Gastrocnemius medialis (tissue), 4 donors: ENCODE measurements at regions not wholly inside any gene's neighbourhood (a gene's known extent, or its start where the extent isn't known, plus 50 kb on each side); places are given as distances from the start of the nearest gene placed in this dataset.
"Not testable (repeated sequence)": the region's sequence is repeated elsewhere in the genome, so short reads cannot be mapped to it uniquely, and the experiment has no call there.

Source experiments
- ATAC-seq, 2 donors: fragments of 150-250 bp; one replicate each; pipeline ENCODE4 v1.9.1; 2016
- DNase-seq, 2 donors: peaks; one replicate each; pipeline ENCODE4 v3.0.0-alpha.2; 2019
- H3K27ac ChIP-seq, 4 donors: fragments of 200-600 bp; sonication (generic); 1 replicate in 1 of 4; 2 replicates in 3 of 4; pipeline ENCODE4 v1.5.1; 2016 to 2018; ENCODE audit warnings: mild to moderate bottlenecking in 2 of 4, moderate library complexity in 1 of 4
- H3K27me3 ChIP-seq, 3 donors: fragments of 200-600 bp; sonication (generic) in 2 of 3; 1 replicate in 1 of 3; 2 replicates in 2 of 3; pipeline versions ENCODE4 v1.5.1 to v1.6.0; 2016 to 2019; ENCODE audit warnings: mild to moderate bottlenecking in 1 of 3, moderate library complexity in 1 of 3
- H3K36me3 ChIP-seq, 2 donors: fragments of 200-600 bp; sonication (generic) in 1 of 2; one replicate each; pipeline ENCODE4 v1.5.1; 2017 to 2018
- H3K4me1 ChIP-seq, 2 donors: fragments of 200-600 bp; sonication (generic) in 1 of 2; one replicate each; pipeline ENCODE4 v1.5.1; 2016 to 2017; ENCODE audit warnings: mild to moderate bottlenecking in 2 of 2
- H3K4me3 ChIP-seq, 4 donors: fragments of 200-600 bp; sonication (generic) in 3 of 4; 1 replicate in 1 of 4; 2 replicates in 3 of 4; pipeline ENCODE4 v1.5.1; 2016 to 2019; ENCODE audit warnings: mild to moderate bottlenecking in 2 of 4
- H3K9me3 ChIP-seq, 3 donors: fragments of 200-600 bp; sonication (generic) in 2 of 3; 1 replicate in 1 of 3; 2 replicates in 2 of 3; pipeline ENCODE4 v1.5.1; 2016 to 2019
- CTCF ChIP-seq, 5 experiments: fragments of 450-650 bp in 3 of 5; fragments of 200-600 bp in 2 of 5; sonication (generic) in 2 of 5; IDR thresholded peaks in 4 of 5; conservative IDR thresholded peaks in 1 of 5; 1 replicate in 4 of 5; 2 replicates in 1 of 5; pipeline ENCODE4 v1.5.1; 2016 to 2019; ENCODE audit warnings: antibody characterized with exemption in 5 of 5, mild to moderate bottlenecking in 3 of 5, moderate library complexity in 3 of 5
- POLR2A ChIP-seq, 2 donors: fragments of 450-650 bp; IDR thresholded peaks; one replicate each; pipeline ENCODE4 v1.6.1; 2017; ENCODE audit warnings: antibody characterized with exemption in 2 of 2, mild to moderate bottlenecking in 2 of 2, moderate library complexity in 2 of 2
- in situ Hi-C, 4 donors: fragments of 200-750 bp; cut with MboI; loops; one replicate each; pipeline versions ENCODE4 v1.15.0 to v1.8.0; 2017; ENCODE audit warnings: low sequenced_read_pairs in 4 of 4
- intact Hi-C: fragments of 100-400 bp; cut with DNase I; formaldehyde crosslinking; loops from one replicate; pipeline ENCODE4 v1.15.1; 2023; ENCODE audit warnings: low total_unique reads

- Histone ChIP-seq H3K4me1 (no peaks in the 10 kb centered on the region), H3K9me3 (no peaks in the 10 kb centered on the region), H3K36me3 (no peaks in the 10 kb centered on the region), H3K27me3 (no peaks in the 10 kb centered on the region), H3K4me3 (no peak overlapping the region), H3K27ac (no peak overlapping the region)
- no peak for DNase-seq
- ATAC-seq, result no peak
- intact Hi-C loops (no loop called here), in situ Hi-C loops (no loop called here)
- no peak for TF ChIP-seq POLR2A (IDR thresholded peaks at IDR 0.05)
- no peak for TF ChIP-seq CTCF (IDR thresholded peaks at IDR 0.05 in 4 of 5, conservative IDR thresholded peaks at IDR 0.05 in 1 of 5)
Measured at GRCh38 chr6:155867682-155868081, 412.0 kb upstream of the NOX3 start.

- ATAC-seq, H3K4me3 ChIP-seq, H3K27me3 ChIP-seq, H3K9me3 ChIP-seq, H3K36me3 ChIP-seq, H3K4me1 ChIP-seq, intact Hi-C loops, in situ Hi-C loops, DNase-seq, H3K27ac ChIP-seq: not testable (repeated sequence)
Measured at GRCh38 chr6:155866676-155867390, 411.2 kb upstream of the NOX3 start.

GRCh38 chr6:155861821-155862220, 406.2 kb upstream of the NOX3 start:
- Histone ChIP-seq H3K36me3 (no peaks in the 10 kb centered on the region), H3K9me3 (no peaks in the 10 kb centered on the region), H3K27ac (no peak overlapping the region), H3K4me1 (no peaks in the 10 kb centered on the region), H3K4me3 (no peak overlapping the region), H3K27me3 (no peaks in the 10 kb centered on the region)
- ATAC-seq (no peak), DNase-seq (no peak)
- no peak for TF ChIP-seq POLR2A (IDR thresholded peaks at IDR 0.05)
- no peak for TF ChIP-seq CTCF (IDR thresholded peaks at IDR 0.05 in 4 of 5, conservative IDR thresholded peaks at IDR 0.05 in 1 of 5)
- in situ Hi-C loops, result no loop called here
- intact Hi-C loops, result no loop called here

- H3K27me3 ChIP-seq, H3K36me3 ChIP-seq, ATAC-seq, intact Hi-C loops, DNase-seq, H3K27ac ChIP-seq, in situ Hi-C loops, H3K9me3 ChIP-seq, H3K4me1 ChIP-seq, H3K4me3 ChIP-seq: not testable (repeated sequence)
Measured at GRCh38 chr6:155858906-155859305, 403.3 kb upstream of the NOX3 start.

GRCh38 chr6:155854787-155855186, 399.1 kb upstream of the NOX3 start:
- Histone ChIP-seq H3K9me3 (no peaks in the 10 kb centered on the region), H3K36me3 (no peaks in the 10 kb centered on the region), H3K27ac (no peak overlapping the region), H3K4me1 (no peaks in the 10 kb centered on the region), H3K4me3 (no peak overlapping the region), H3K27me3 (no peaks in the 10 kb centered on the region)
- intact Hi-C loops (no loop called here), in situ Hi-C loops (no loop called here)
- DNase-seq, result no peak
- no peak for ATAC-seq
- TF ChIP-seq POLR2A (IDR thresholded peaks at IDR 0.05), result no peak
- no peak for TF ChIP-seq CTCF (IDR thresholded peaks at IDR 0.05 in 4 of 5, conservative IDR thresholded peaks at IDR 0.05 in 1 of 5)

GRCh38 chr6:155853011-155853410, 397.4 kb upstream of the NOX3 start:
- H3K27me3 ChIP-seq, result no peaks in the 10 kb centered on the region
- in situ Hi-C loops (no loop called here), intact Hi-C loops (no loop called here)
- H3K4me1 ChIP-seq, result no peaks in the 10 kb centered on the region
- no peaks in the 10 kb centered on the region for H3K9me3 ChIP-seq
- TF ChIP-seq CTCF (IDR thresholded peaks at IDR 0.05 in 4 of 5, conservative IDR thresholded peaks at IDR 0.05 in 1 of 5) (no peak), POLR2A (IDR thresholded peaks at IDR 0.05) (no peak)
- no peaks in the 10 kb centered on the region for H3K36me3 ChIP-seq
- no peak for ATAC-seq
- DNase-seq, result no peak
- H3K27ac ChIP-seq, result no peak overlapping the region
- H3K4me3 ChIP-seq, result no peak overlapping the region
